Stimulated activated naive B cell treated with anti-CD40 and anti-IgM and Interleukin-4, amounts not matched to agents 10 μg/mL and 1 μg/mL and 100 μg/mL, for 72 hours (primary cell): ENCODE measurements at regions not wholly inside any gene's neighbourhood (a gene's known extent, or its start where the extent isn't known, plus 50 kb on each side); places are given as distances from the start of the nearest gene placed in this dataset.
A peak's percentile ranks its signal among the peaks of the same experiment; 100 is the strongest.
"Not testable (repeated sequence)": the region's sequence is repeated elsewhere in the genome, so short reads cannot be mapped to it uniquely, and the experiment has no call there.

Source experiments
- ATAC-seq, 2 donors: fragments of 150-1000 bp; cut with Tn5 transposase; replicated peaks; 2 replicates each; pipeline ENCODE4 v1.10.0; 2021; ENCODE audit warnings: moderate library complexity in 1 of 2
- DNase-seq: peaks from one replicate; pipeline ENCODE4 v3.0.0; 2021
- H3K27ac Mint-ChIP-seq: one replicate; pipeline ENCODE4 v1.8.0; 2022; ENCODE audit warnings: mild to moderate bottlenecking, mixed read lengths
- H3K27me3 Mint-ChIP-seq, 2 donors: one replicate each; pipeline ENCODE4 v1.8.0; 2022; ENCODE audit warnings: mixed read lengths in 2 of 2
- H3K36me3 Mint-ChIP-seq, 2 donors: one replicate each; pipeline ENCODE4 v1.8.0; 2022; ENCODE audit warnings: mixed read lengths in 2 of 2, mild to moderate bottlenecking in 1 of 2
- H3K4me1 Mint-ChIP-seq, 2 donors: one replicate each; pipeline ENCODE4 v1.8.0; 2022; ENCODE audit warnings: mixed read lengths in 2 of 2, mild to moderate bottlenecking in 1 of 2
- H3K4me3 Mint-ChIP-seq, 2 donors: one replicate each; pipeline ENCODE4 v1.8.0; 2022; ENCODE audit warnings: mild to moderate bottlenecking in 2 of 2, mixed read lengths in 2 of 2, moderate library complexity in 1 of 2
- H3K9me3 Mint-ChIP-seq, 2 donors: one replicate each; pipeline ENCODE4 v1.8.0; 2022; ENCODE audit warnings: mixed read lengths in 2 of 2, mild to moderate bottlenecking in 1 of 2

DNA sequence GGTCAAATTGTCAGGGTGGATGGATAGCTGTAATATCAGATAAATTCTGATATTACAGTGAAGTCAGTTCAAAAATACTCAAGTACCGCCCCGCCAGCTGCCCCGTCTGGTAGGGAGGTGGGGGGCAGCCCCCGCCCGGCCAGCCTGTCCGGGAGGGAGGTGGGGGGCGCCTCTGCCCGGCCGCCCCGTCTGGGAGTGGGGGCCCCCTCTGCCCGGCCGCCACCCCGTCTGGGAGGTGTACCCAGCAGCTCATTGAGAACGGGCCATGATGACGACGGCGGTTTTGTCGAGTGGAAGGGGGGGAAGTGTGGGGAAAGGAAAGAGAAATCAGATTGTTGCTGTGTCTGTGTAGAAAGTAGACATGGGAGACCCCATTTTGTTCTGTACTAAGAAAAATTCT is 175.8 kb upstream of the LMCD1 start:
- not testable (repeated sequence) for H3K4me3 Mint-ChIP-seq, DNase-seq, H3K36me3 Mint-ChIP-seq, ATAC-seq, H3K27ac Mint-ChIP-seq, H3K9me3 Mint-ChIP-seq, H3K27me3 Mint-ChIP-seq
- H3K4me1 Mint-ChIP-seq = peaks cover 8 to 16% of the 10 kb centered on the region in 2 donors

- Mint-ChIP-seq H3K4me1 (peaks cover 8 to 16% of the 10 kb centered on the region in 2 donors), H3K27ac (no peak overlapping the region), H3K9me3 (peaks cover 0 to 2% of the 10 kb centered on the region in 2 donors), H3K27me3 (peaks cover 0 to 9% of the 10 kb centered on the region in 2 donors), H3K4me3 (no peak overlapping the region), H3K36me3 (no peaks in the 10 kb centered on the region)
- ATAC-seq = no peak
- no peak for DNase-seq
Observed at GRCh38 chr3:8327739-8328138, 173.9 kb upstream of the LMCD1 start.

GRCh38 chr3:8328967-8329366 is 172.7 kb upstream of the LMCD1 start:
- ATAC-seq (no peak), DNase-seq (no peak)
- Mint-ChIP-seq H3K27me3 (peaks cover 0 to 9% of the 10 kb centered on the region in 2 donors), H3K36me3 (no peaks in the 10 kb centered on the region), H3K4me1 (peaks cover 8 to 16% of the 10 kb centered on the region in 2 donors), H3K9me3 (peaks cover 0 to 2% of the 10 kb centered on the region in 2 donors), H3K27ac (no peak overlapping the region), H3K4me3 (no peak overlapping the region)

DNA sequence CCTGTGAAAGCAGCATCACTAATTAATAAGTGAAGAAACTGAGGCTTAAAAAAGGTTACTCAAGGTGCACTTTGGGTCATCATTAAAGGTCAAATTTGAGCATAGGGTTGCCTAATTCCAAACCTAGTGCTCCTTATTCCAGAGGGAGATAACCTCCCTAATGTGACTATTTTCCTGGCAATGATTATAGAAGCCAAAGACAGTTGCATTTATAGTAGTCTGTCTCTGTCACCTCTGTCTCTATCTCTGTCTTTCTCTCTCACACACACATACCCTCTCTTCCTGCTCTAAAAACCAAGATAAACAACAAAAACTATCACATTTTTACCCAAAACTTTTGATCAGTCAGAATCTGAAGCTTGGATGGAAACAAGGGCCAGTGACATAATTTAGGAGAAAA is 172.0 kb upstream of the LMCD1 start:
- peaks cover 8 to 16% of the 10 kb centered on the region in 2 donors for H3K4me1 Mint-ChIP-seq
- DNase-seq (no peak), ATAC-seq (no peak)
- H3K36me3 Mint-ChIP-seq = no peaks in the 10 kb centered on the region
- no peak overlapping the region for H3K27ac Mint-ChIP-seq
- H3K27me3 Mint-ChIP-seq = peaks cover 0 to 9% of the 10 kb centered on the region in 2 donors
- H3K9me3 Mint-ChIP-seq = peaks cover 0 to 2% of the 10 kb centered on the region in 2 donors
- no peak overlapping the region for H3K4me3 Mint-ChIP-seq

GRCh38 chr3:8336456-8336855 is 165.2 kb upstream of the LMCD1 start:
- no peaks in the 10 kb centered on the region for H3K36me3 Mint-ChIP-seq
- DNase-seq = no peak
- no peak overlapping the region for H3K4me3 Mint-ChIP-seq
- H3K4me1 Mint-ChIP-seq = no peaks in the 10 kb centered on the region
- peaks cover 3 to 4% of the 10 kb centered on the region in 2 donors for H3K27me3 Mint-ChIP-seq
- ATAC-seq = no peak
- no peak overlapping the region for H3K27ac Mint-ChIP-seq
- H3K9me3 Mint-ChIP-seq = peaks cover 0 to 2% of the 10 kb centered on the region in 2 donors

DNA sequence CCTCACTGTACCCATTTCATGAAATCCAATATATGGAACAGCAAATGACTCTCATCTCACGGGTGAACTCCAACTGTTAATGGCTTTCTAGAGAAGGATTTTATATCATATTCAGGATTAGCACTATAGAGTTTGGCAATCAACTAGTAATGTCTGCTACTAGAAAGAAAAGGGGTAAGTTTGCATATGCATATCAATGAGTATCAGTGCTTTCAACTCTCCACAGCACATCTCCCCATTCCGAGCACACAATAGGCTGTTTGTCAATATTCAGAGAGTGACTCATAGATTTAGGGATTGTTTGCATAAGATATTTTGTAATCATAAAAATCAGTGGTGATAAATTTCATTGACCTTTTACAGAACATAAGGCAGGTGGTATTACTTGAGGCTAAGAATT is 163.2 kb upstream of the LMCD1 start:
- Mint-ChIP-seq H3K9me3 (no peaks in the 10 kb centered on the region), H3K27ac (no peak overlapping the region), H3K27me3 (peaks cover 3 to 7% of the 10 kb centered on the region in 2 donors), H3K4me3 (no peak overlapping the region), H3K36me3 (no peaks in the 10 kb centered on the region), H3K4me1 (no peaks in the 10 kb centered on the region)
- DNase-seq = no peak
- ATAC-seq = no peak

- Mint-ChIP-seq H3K9me3 (peaks cover 9 to 11% of the 10 kb centered on the region in 2 donors), H3K27me3 (peaks cover 3 to 7% of the 10 kb centered on the region in 2 donors), H3K36me3 (no peaks in the 10 kb centered on the region), H3K4me1 (no peaks in the 10 kb centered on the region), H3K27ac (no peak overlapping the region), H3K4me3 (no peak overlapping the region)
- DNase-seq (no peak), ATAC-seq (no peak)
Observed at GRCh38 chr3:8341821-8342247, 159.8 kb upstream of the LMCD1 start.

DNA sequence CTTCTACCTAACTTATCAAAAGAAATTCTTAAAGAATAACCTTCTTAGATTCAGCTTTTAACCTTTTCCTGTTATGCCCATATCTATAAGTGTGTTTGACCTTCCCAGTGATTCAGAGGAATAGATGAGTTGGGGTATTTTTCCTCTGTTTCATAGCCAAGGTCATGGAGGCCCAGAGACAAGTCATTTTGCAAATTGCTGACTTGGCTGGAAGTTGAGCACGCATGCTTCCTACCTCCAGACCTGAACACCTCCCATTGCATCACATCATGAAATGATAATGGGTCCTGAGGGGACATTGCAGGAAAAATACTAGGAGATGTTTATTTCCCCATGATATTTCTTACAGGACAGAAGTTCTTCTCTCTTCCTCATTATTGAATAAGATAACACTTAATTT is 158.6 kb upstream of the LMCD1 start:
- no peaks in the 10 kb centered on the region for H3K36me3 Mint-ChIP-seq
- H3K4me1 Mint-ChIP-seq = no peaks in the 10 kb centered on the region
- H3K27ac Mint-ChIP-seq = no peak overlapping the region
- peaks cover 9 to 11% of the 10 kb centered on the region in 2 donors for H3K9me3 Mint-ChIP-seq
- no peak for DNase-seq
- ATAC-seq = no peak
- peaks cover 3 to 7% of the 10 kb centered on the region in 2 donors for H3K27me3 Mint-ChIP-seq
- H3K4me3 Mint-ChIP-seq = no peak overlapping the region

GRCh38 chr3:8345398-8345797 is 156.2 kb upstream of the LMCD1 start:
- Mint-ChIP-seq H3K4me1 (no peaks in the 10 kb centered on the region), H3K4me3 (no peak overlapping the region), H3K27me3 (peaks cover 3 to 7% of the 10 kb centered on the region in 2 donors), H3K27ac (no peak overlapping the region), H3K36me3 (no peaks in the 10 kb centered on the region), H3K9me3 (peaks cover 9 to 11% of the 10 kb centered on the region in 2 donors)
- ATAC-seq (no peak), DNase-seq (no peak)

- Mint-ChIP-seq H3K4me3 (no peak overlapping the region), H3K36me3 (no peaks in the 10 kb centered on the region), H3K27ac (no peak overlapping the region), H3K4me1 (no peaks in the 10 kb centered on the region), H3K27me3 (no peaks in the 10 kb centered on the region), H3K9me3 (peaks cover 11 to 14% of the 10 kb centered on the region in 2 donors)
- ATAC-seq = no peak
- no peak for DNase-seq
Observed at GRCh38 chr3:8348076-8348475, 153.5 kb upstream of the LMCD1 start.

DNA sequence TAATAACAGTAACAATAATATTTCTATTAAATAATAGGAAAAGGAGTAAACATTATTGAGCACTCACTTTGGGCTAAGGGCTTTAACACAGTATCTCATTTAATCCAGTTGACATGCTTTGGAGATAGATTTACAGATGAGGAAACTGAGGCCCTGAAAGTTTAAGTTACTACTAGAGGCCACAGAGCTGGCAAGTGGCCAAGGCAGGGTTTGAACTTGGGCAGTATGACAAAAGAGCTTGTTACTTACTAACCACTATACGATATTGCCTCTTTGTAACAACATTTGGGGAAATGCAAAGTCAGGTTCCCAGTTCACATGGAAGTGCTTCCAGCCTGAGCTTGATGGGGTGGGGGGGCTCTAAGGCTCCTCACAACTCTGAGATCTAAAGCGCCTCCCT is 149.1 kb upstream of the LMCD1 start:
- Mint-ChIP-seq H3K4me3 (no peak overlapping the region), H3K9me3 (peaks cover under 1 to 7% of the 10 kb centered on the region in 2 donors), H3K27ac (no peak overlapping the region), H3K4me1 (peaks cover 12 to 22% of the 10 kb centered on the region in 2 donors), H3K36me3 (no peaks in the 10 kb centered on the region), H3K27me3 (no peaks in the 10 kb centered on the region)
- ATAC-seq = no peak
- no peak for DNase-seq

- Mint-ChIP-seq H3K4me3 (no peak overlapping the region), H3K27ac (no peak overlapping the region), H3K36me3 (peaks cover 4% of the 10 kb centered on the region in 2 donors), H3K27me3 (no peaks in the 10 kb centered on the region), H3K9me3 (peaks cover 7% of the 10 kb centered on the region in 2 donors), H3K4me1 (peaks cover 16 to 27% of the 10 kb centered on the region in 2 donors)
- no peak for ATAC-seq
- no peak for DNase-seq
Observed at GRCh38 chr3:8353364-8353763, 148.3 kb upstream of the LMCD1 start.

DNA sequence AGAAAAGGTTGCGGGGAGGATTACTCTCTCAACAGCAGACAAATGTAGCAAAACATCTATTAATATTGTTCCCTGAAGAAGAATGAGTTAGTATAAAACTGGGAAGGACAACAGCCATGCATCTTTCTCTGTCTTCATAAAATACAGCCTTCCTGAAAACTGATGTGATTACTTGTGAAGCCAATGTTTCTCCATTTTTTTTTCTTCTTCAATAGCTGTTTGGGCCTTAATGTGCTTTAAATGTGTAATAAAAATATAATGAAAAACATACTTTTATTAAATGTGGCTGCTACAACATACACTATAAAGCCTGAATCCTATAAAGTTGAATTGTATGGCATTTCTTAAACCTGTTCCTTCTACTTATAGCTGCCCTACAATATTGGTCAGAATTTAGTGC is 146.3 kb upstream of the LMCD1 start:
- H3K27me3 Mint-ChIP-seq = no peaks in the 10 kb centered on the region
- peaks cover 7 to 9% of the 10 kb centered on the region in 2 donors for H3K9me3 Mint-ChIP-seq
- DNase-seq (no peak), ATAC-seq (no peak)
- H3K4me1 Mint-ChIP-seq = peaks cover 16 to 27% of the 10 kb centered on the region in 2 donors
- no peak overlapping the region for H3K4me3 Mint-ChIP-seq
- no peak overlapping the region for H3K27ac Mint-ChIP-seq
- peaks cover 4% of the 10 kb centered on the region in 2 donors for H3K36me3 Mint-ChIP-seq

GRCh38 chr3:8356066-8356465 is 145.6 kb upstream of the LMCD1 start:
- Mint-ChIP-seq H3K9me3 (peaks cover 11% of the 10 kb centered on the region in 2 donors), H3K4me1 (peaks cover 16 to 27% of the 10 kb centered on the region in 2 donors), H3K27ac (peak overlapping the region; percentile 92)
- not testable (repeated sequence) for H3K36me3 Mint-ChIP-seq, H3K4me3 Mint-ChIP-seq, ATAC-seq, DNase-seq, H3K27me3 Mint-ChIP-seq

GRCh38 chr3:8357859-8358258 is 143.8 kb upstream of the LMCD1 start:
- DNase-seq = no peak
- H3K4me3 Mint-ChIP-seq = no peak overlapping the region

DNA sequence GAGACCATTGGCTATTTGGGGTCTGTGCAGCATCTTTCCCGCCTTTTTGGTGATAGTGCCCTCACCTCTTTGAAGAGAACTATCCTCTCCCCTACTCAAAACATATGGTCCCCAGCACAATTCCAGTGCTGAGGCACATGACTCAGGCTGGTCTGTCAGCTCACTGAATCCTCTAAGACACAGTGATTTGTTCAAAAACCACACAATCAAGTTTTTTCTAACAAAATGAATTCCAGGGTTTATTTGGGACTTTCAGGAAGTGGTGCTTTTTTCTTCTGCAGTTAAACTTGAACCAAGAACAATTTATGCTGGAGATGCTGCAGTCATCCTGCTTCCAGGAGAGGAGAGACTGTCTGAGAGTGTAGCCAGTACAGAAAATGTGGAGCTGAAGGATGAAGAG is 142.5 kb upstream of the LMCD1 start:
- Mint-ChIP-seq H3K9me3 (peaks cover 12 to 21% of the 10 kb centered on the region in 2 donors), H3K36me3 (peaks cover 4 to 9% of the 10 kb centered on the region in 2 donors), H3K4me1 (peaks cover 16 to 27% of the 10 kb centered on the region in 2 donors), H3K27me3 (no peaks in the 10 kb centered on the region), H3K4me3 (no peak overlapping the region), H3K27ac (no peak overlapping the region)
- ATAC-seq = no peak
- DNase-seq = no peak

More at GRCh38 chr3:8357859-8358258, 143.8 kb upstream of the LMCD1 start:
- peaks cover 16 to 27% of the 10 kb centered on the region in 2 donors for H3K4me1 Mint-ChIP-seq
- peaks cover 4 to 9% of the 10 kb centered on the region in 2 donors for H3K36me3 Mint-ChIP-seq
- ATAC-seq = no peak
- H3K9me3 Mint-ChIP-seq = peaks cover 15 to 21% of the 10 kb centered on the region in 2 donors
- no peaks in the 10 kb centered on the region for H3K27me3 Mint-ChIP-seq
- peak overlapping the region; percentile 92 for H3K27ac Mint-ChIP-seq
